ENCODE measurements at regions not wholly inside any gene's neighbourhood (a gene's known extent, or its start where the extent isn't known, plus 50 kb on each side); places are given as distances from the start of the nearest gene placed in this dataset.

DNA sequence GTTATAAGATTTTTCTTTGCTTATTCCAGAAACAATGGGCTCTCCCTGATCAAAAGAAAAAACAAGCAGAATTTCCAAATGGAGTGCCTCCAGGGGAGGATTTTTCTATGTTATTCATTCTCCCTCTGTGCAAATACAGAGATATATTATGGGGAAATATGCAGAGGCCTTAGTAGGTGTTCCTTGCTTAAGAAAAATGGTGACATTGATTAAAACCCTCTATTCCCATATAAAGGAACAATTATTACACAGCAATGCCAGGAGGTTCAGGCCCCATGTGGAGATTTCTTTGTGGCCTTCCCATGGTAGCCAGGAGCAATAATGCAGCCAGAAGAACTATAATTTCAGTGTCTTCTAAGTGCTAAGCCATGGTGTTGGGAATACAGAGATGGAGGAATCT is 255.9 kb upstream of the CXCR4 start:
- H3K4me3 ChIP-seq (ENCODE audit: control insufficient read depth in 2 of 3, extremely low read depth in 1 of 3, insufficient read depth in 2 of 3, low read depth in 1 of 3, low read length in 3 of 3) = no peak overlapping the region
- dilution Hi-C loops (cut with MboI; ENCODE audit: extremely low pct_ligation_motif_present, low sequenced_read_pairs) = no loop called here
- H3K79me2 ChIP-seq (ENCODE audit: control insufficient read depth, insufficient read depth, low read length) = no peaks in the 10 kb centered on the region
- FAIRE-seq = no peak
- no peaks in the 10 kb centered on the region for H4K20me1 ChIP-seq (ENCODE audit: control insufficient read depth, extremely low read depth, insufficient read depth, low read length)
- H3K4me1 ChIP-seq (ENCODE audit: control insufficient read depth, extremely low read depth, insufficient read depth, low read length) = peaks cover 9% of the 10 kb centered on the region
- H2AFZ ChIP-seq (ENCODE audit: control insufficient read depth, low read length) = no peak overlapping the region
- H3K27ac ChIP-seq (ENCODE audit: control insufficient read depth, insufficient read depth, low read length) = no peak overlapping the region
- no peaks in the 10 kb centered on the region for H3K9me3 ChIP-seq (ENCODE audit: control insufficient read depth, low read depth, low read length)
- no peak overlapping the region for H3K9ac ChIP-seq (ENCODE audit: control insufficient read depth, extremely low read depth, insufficient read depth, low read length)
- H3K36me3 ChIP-seq (ENCODE audit: control insufficient read depth in 2 of 2, extremely low read depth in 1 of 2, insufficient read depth in 2 of 2, low read length in 2 of 2) = no peaks in the 10 kb centered on the region
- DNase-seq (ENCODE audit: low read depth, low spot score) = no peak
- H3K9me1 ChIP-seq (ENCODE audit: control insufficient read depth, extremely low read depth, insufficient read depth, low read length) = no peaks in the 10 kb centered on the region
- TF ChIP-seq, protein P1, sequence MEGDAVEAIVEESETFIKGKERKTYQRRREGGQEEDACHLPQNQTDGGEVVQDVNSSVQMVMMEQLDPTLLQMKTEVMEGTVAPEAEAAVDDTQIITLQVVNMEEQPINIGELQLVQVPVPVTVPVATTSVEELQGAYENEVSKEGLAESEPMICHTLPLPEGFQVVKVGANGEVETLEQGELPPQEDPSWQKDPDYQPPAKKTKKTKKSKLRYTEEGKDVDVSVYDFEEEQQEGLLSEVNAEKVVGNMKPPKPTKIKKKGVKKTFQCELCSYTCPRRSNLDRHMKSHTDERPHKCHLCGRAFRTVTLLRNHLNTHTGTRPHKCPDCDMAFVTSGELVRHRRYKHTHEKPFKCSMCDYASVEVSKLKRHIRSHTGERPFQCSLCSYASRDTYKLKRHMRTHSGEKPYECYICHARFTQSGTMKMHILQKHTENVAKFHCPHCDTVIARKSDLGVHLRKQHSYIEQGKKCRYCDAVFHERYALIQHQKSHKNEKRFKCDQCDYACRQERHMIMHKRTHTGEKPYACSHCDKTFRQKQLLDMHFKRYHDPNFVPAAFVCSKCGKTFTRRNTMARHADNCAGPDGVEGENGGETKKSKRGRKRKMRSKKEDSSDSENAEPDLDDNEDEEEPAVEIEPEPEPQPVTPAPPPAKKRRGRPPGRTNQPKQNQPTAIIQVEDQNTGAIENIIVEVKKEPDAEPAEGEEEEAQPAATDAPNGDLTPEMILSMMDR (optimal IDR thresholded peaks at IDR 0.05 in 1 of 3, IDR thresholded peaks at IDR 0.05 in 1 of 3, conservative IDR thresholded peaks at IDR 0.05 in 1 of 3; ENCODE audit: extremely low read depth in 1 of 3, insufficient read depth in 2 of 3, low read length in 3 of 3) = no peak
- TF ChIP-seq EZH2 (IDR thresholded peaks at IDR 0.05; ENCODE audit: low read length) = no peak
- H3K4me2 ChIP-seq (ENCODE audit: control insufficient read depth, extremely low read depth, insufficient read depth, low read depth, low read length) = no peak overlapping the region
- no peaks in the 10 kb centered on the region for H3K27me3 ChIP-seq (ENCODE audit: control insufficient read depth, extremely low read depth, insufficient read depth, low read length)

DNA sequence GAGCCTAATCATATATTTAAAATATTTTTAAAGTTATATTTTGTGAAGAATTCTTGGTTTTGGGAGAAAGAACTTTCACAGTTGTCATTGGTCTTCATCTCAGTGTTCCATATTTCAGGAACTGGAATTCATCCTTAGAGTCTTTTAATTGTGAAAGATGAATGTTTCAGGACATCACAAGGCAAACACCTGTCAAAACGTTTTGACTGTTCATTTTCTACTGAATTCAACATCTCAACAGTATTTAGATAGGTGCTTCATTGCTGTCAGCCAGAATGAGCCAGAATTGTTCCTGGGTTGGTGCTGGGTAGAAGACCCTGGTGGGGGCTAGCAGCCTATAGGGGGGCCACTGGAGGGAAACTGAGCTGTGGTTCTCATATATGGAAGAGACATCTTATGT is 255.1 kb upstream of the CXCR4 start:
- Histone ChIP-seq H3K27ac (ENCODE audit: control insufficient read depth, insufficient read depth, low read length) (no peak overlapping the region), H3K4me1 (ENCODE audit: control insufficient read depth, extremely low read depth, insufficient read depth, low read length) (peaks cover 9% of the 10 kb centered on the region), H3K4me2 (ENCODE audit: control insufficient read depth, extremely low read depth, insufficient read depth, low read depth, low read length) (no peak overlapping the region), H3K4me3 (ENCODE audit: control insufficient read depth in 2 of 3, extremely low read depth in 1 of 3, insufficient read depth in 2 of 3, low read depth in 1 of 3, low read length in 3 of 3) (no peak overlapping the region), H3K9ac (ENCODE audit: control insufficient read depth, extremely low read depth, insufficient read depth, low read length) (no peak overlapping the region), H3K36me3 (ENCODE audit: control insufficient read depth in 2 of 2, extremely low read depth in 1 of 2, insufficient read depth in 2 of 2, low read length in 2 of 2) (no peaks in the 10 kb centered on the region), H4K20me1 (ENCODE audit: control insufficient read depth, extremely low read depth, insufficient read depth, low read length) (no peaks in the 10 kb centered on the region), H3K27me3 (ENCODE audit: control insufficient read depth, extremely low read depth, insufficient read depth, low read length) (no peaks in the 10 kb centered on the region), H3K9me1 (ENCODE audit: control insufficient read depth, extremely low read depth, insufficient read depth, low read length) (no peaks in the 10 kb centered on the region), H3K79me2 (ENCODE audit: control insufficient read depth, insufficient read depth, low read length) (no peaks in the 10 kb centered on the region), H2AFZ (ENCODE audit: control insufficient read depth, low read length) (no peak overlapping the region), H3K9me3 (ENCODE audit: control insufficient read depth, low read depth, low read length) (no peaks in the 10 kb centered on the region)
- TF ChIP-seq, protein P1 (optimal IDR thresholded peaks at IDR 0.05 in 1 of 3, IDR thresholded peaks at IDR 0.05 in 1 of 3, conservative IDR thresholded peaks at IDR 0.05 in 1 of 3; ENCODE audit: extremely low read depth in 1 of 3, insufficient read depth in 2 of 3, low read length in 3 of 3) = no peak
- no peak for TF ChIP-seq EZH2 (IDR thresholded peaks at IDR 0.05; ENCODE audit: low read length)
- no peak for FAIRE-seq
- dilution Hi-C loops (cut with MboI; ENCODE audit: extremely low pct_ligation_motif_present, low sequenced_read_pairs) = no loop called here
- DNase-seq (ENCODE audit: low read depth, low spot score) = no peak

Data from keratinocyte (primary cell).